Fibroblast of pulmonary artery (primary cell): ENCODE measurements at regions not wholly inside any gene's neighbourhood (a gene's known extent, or its start where the extent isn't known, plus 50 kb on each side); places are given as distances from the start of the nearest gene placed in this dataset.

Experiments
- DNase-seq: peaks from one replicate; pipeline ENCODE4 v3.0.0-alpha.2; 2010; ENCODE audit warnings: low read depth
- H3K4me3 ChIP-seq: replicated peaks from 2 replicates; pipeline ENCODE4 v1.5.1; 2011; ENCODE audit warnings: low read depth, mild to moderate bottlenecking, control low read depth, low read length, moderate library complexity
- CTCF ChIP-seq: IDR thresholded peaks from 2 replicates; pipeline ENCODE4 v1.5.1; 2011; ENCODE audit warnings: mild to moderate bottlenecking, control low read depth, low read length, inconsistent platforms; ENCODE audit errors: missing control alignments

GRCh38 chr2:239678666-239679296 is 278.0 kb upstream of the HDAC4 start:
- no peak for TF ChIP-seq CTCF
- no peak for DNase-seq
- H3K4me3 ChIP-seq, result no peak overlapping the region

- no peak for TF ChIP-seq CTCF
- DNase-seq, result no peak
- H3K4me3 ChIP-seq, result no peak overlapping the region
Measured at GRCh38 chr2:239678186-239678490, 277.3 kb upstream of the HDAC4 start.

GRCh38 chr2:239677453-239678185 is 276.8 kb upstream of the HDAC4 start:
- no peak for TF ChIP-seq CTCF
- no peak for DNase-seq
- H3K4me3 ChIP-seq, result no peak overlapping the region

GRCh38 chr2:239676716-239677452 is 276.1 kb upstream of the HDAC4 start:
- TF ChIP-seq CTCF, result no peak
- H3K4me3 ChIP-seq, result no peak overlapping the region
- DNase-seq, result no peak

GRCh38 chr2:239675826-239676715 is 275.3 kb upstream of the HDAC4 start:
- DNase-seq, result no peak

More at GRCh38 chr2:239675826-239676715, 275.3 kb upstream of the HDAC4 start:
- H3K4me3 ChIP-seq, result no peak overlapping the region
- no peak for TF ChIP-seq CTCF
